ENCODE measurements at regions not wholly inside any gene's neighbourhood (a gene's known extent, or its start where the extent isn't known, plus 50 kb on each side); places are given as distances from the start of the nearest gene placed in this dataset.
"Not testable (repeated sequence)": the region's sequence is repeated elsewhere in the genome, so short reads cannot be mapped to it uniquely, and the experiment has no call there.

GRCh38 chr15:84153655-84154140, 81.9 kb upstream of the GOLGA6L4 start:
- DNase-seq, result not testable (repeated sequence)

- DNase-seq, result not testable (repeated sequence)
Observed at GRCh38 chr15:84154314-84154713, 81.3 kb upstream of the GOLGA6L4 start.

- not testable (repeated sequence) for DNase-seq
Observed at GRCh38 chr15:84154787-84155186, 80.8 kb upstream of the GOLGA6L4 start.

GRCh38 chr15:84155792-84156587, 79.6 kb upstream of the GOLGA6L4 start:
- DNase-seq, result not testable (repeated sequence)

- DNase-seq, result not testable (repeated sequence)
Observed at GRCh38 chr15:84156588-84156840, 79.1 kb upstream of the GOLGA6L4 start.

- not testable (repeated sequence) for DNase-seq
Observed at GRCh38 chr15:84157056-84157632, 78.4 kb upstream of the GOLGA6L4 start.

- DNase-seq, result not testable (repeated sequence)
Observed at GRCh38 chr15:84157857-84158256, 77.7 kb upstream of the GOLGA6L4 start.

- DNase-seq, result not testable (repeated sequence)
Observed at GRCh38 chr15:84159346-84160269, 76.0 kb upstream of the GOLGA6L4 start.

GRCh38 chr15:84164423-84165292, 70.9 kb upstream of the GOLGA6L4 start:
- not testable (repeated sequence) for DNase-seq

GRCh38 chr15:84170029-84170428, 65.5 kb upstream of the GOLGA6L4 start:
- DNase-seq, result not testable (repeated sequence)

GRCh38 chr15:84173231-84173610, 62.4 kb upstream of the GOLGA6L4 start:
- DNase-seq, result not testable (repeated sequence)

Measured in kidney glomerular epithelial cell (primary cell).